Astrocyte (in vitro differentiated cells and primary cell): ENCODE measurements at regions not wholly inside any gene's neighbourhood (a gene's known extent, or its start where the extent isn't known, plus 50 kb on each side); places are given as distances from the start of the nearest gene placed in this dataset.

Source experiments
- DNase-seq: peaks from one replicate; pipeline ENCODE4 v3.0.0-alpha.2; 2010; ENCODE audit warnings: low read depth
- FAIRE-seq: peaks from 2 replicates; lab custom pipeline; 2011; peaks lifted over from hg19 to GRCh38; lab: Jason Lieb, UNC
- H2AFZ ChIP-seq: 2 replicates; pipeline ENCODE4 v1.6.0; 2012; ENCODE audit warnings: low read depth, low read length, inconsistent platforms
- H3K27ac ChIP-seq: 2 replicates; pipeline ENCODE4 v1.5.1; 2011; ENCODE audit warnings: low read depth, low read length, inconsistent platforms
- H3K27me3 ChIP-seq: 2 replicates; pipeline ENCODE4 v1.6.0; 2011; ENCODE audit warnings: low read length, inconsistent platforms; ENCODE audit not compliant: insufficient read depth
- H3K36me3 ChIP-seq: 2 replicates; pipeline ENCODE4 v1.5.1; 2011; ENCODE audit warnings: low read length, inconsistent platforms; ENCODE audit not compliant: insufficient read depth
- H3K4me1 ChIP-seq: 2 replicates; pipeline ENCODE4 v1.5.1; 2011; ENCODE audit warnings: low read length, inconsistent platforms; ENCODE audit not compliant: insufficient read depth
- H3K4me2 ChIP-seq: 2 replicates; pipeline ENCODE4 v1.6.0; 2012; ENCODE audit warnings: low read length, inconsistent platforms
- H3K4me3 ChIP-seq: 2 replicates; pipeline ENCODE4 v1.5.1; 2011; ENCODE audit warnings: low read depth, mild to moderate bottlenecking, low read length, inconsistent platforms; ENCODE audit not compliant: insufficient read depth
- H3K79me2 ChIP-seq: 2 replicates; pipeline ENCODE4 v1.6.0; 2012; ENCODE audit warnings: mild to moderate bottlenecking, low read length, inconsistent platforms; ENCODE audit not compliant: insufficient read depth
- H3K9ac ChIP-seq: 2 replicates; pipeline ENCODE4 v1.6.0; 2012; ENCODE audit warnings: mild to moderate bottlenecking, low read length, inconsistent platforms
- H3K9me3 ChIP-seq: 2 replicates; pipeline ENCODE4 v1.5.1; 2012; ENCODE audit warnings: low read depth, mild to moderate bottlenecking, low read length, inconsistent platforms; ENCODE audit not compliant: insufficient read depth
- H4K20me1 ChIP-seq: 2 replicates; pipeline ENCODE4 v1.6.0; 2012; ENCODE audit warnings: low read length, inconsistent platforms; ENCODE audit not compliant: insufficient read depth
- H3K27ac Mint-ChIP-seq: one replicate; pipeline ENCODE4 v1.8.0; 2021; ENCODE audit warnings: mild to moderate bottlenecking, mixed read lengths; ENCODE audit not compliant: unreplicated experiment
- H3K27me3 Mint-ChIP-seq: one replicate; pipeline ENCODE4 v1.8.0; 2021; ENCODE audit warnings: low read depth, mixed read lengths; ENCODE audit not compliant: unreplicated experiment
- H3K36me3 Mint-ChIP-seq: one replicate; pipeline ENCODE4 v1.8.0; 2021; ENCODE audit warnings: low read depth, mixed read lengths; ENCODE audit not compliant: unreplicated experiment
- H3K4me1 Mint-ChIP-seq: one replicate; pipeline ENCODE4 v1.8.0; 2021; ENCODE audit warnings: low read depth, mixed read lengths; ENCODE audit not compliant: unreplicated experiment
- H3K4me3 Mint-ChIP-seq: one replicate; pipeline ENCODE4 v1.8.0; 2021; ENCODE audit warnings: mild to moderate bottlenecking, moderate library complexity, mixed read lengths; ENCODE audit not compliant: unreplicated experiment
- H3K9me3 Mint-ChIP-seq: one replicate; pipeline ENCODE4 v1.8.0; 2021; ENCODE audit warnings: mild to moderate bottlenecking, mixed read lengths; ENCODE audit not compliant: unreplicated experiment
- EZH2 ChIP-seq: IDR thresholded peaks from 2 replicates; pipeline ENCODE4 v1.6.1; 2012; ENCODE audit warnings: mild to moderate bottlenecking, low read length, inconsistent platforms; ENCODE audit not compliant: insufficient read depth
- TF ChIP-seq, protein P1 (sequence below): IDR thresholded peaks from 2 replicates; pipeline ENCODE4 v1.5.1; 2011; ENCODE audit warnings: low read depth, mild to moderate bottlenecking, inconsistent platforms, low read length, moderate library complexity; ENCODE audit not compliant: insufficient read depth

DNA sequence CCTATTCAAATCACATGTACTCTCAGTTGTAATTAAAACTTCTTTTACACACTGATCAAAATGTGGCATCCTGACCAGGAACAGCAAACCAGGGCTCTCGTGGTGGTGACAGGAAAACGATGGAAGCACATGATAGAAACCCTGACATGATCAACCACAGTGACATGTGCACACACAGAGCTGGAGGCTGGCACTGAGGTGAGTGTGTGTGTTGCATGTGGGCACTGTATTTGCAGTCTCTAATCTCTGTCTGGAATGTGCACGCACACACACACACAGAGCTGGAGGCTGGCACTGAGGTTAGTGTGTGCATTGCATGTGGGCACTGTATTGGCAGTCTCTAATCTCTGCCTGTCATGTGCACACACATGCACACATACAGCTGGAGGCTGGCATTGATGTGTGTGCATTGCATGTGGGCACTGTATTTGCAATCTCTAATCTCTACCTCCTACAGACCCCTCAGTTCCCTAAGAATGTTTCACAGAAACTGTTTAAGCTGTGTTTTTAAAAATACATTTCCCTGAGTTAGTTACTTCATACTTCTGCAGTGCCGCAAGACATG is 406.9 kb downstream of the SFMBT2 start:
- Mint-ChIP-seq H3K4me1 (no peaks in the 10 kb centered on the region), H3K27me3 (peaks cover 2% of the 10 kb centered on the region), H3K4me3 (no peak overlapping the region), H3K36me3 (no peaks in the 10 kb centered on the region), H3K27ac (no peak overlapping the region), H3K9me3 (peaks cover 5% of the 10 kb centered on the region)
- TF ChIP-seq, protein P1, sequence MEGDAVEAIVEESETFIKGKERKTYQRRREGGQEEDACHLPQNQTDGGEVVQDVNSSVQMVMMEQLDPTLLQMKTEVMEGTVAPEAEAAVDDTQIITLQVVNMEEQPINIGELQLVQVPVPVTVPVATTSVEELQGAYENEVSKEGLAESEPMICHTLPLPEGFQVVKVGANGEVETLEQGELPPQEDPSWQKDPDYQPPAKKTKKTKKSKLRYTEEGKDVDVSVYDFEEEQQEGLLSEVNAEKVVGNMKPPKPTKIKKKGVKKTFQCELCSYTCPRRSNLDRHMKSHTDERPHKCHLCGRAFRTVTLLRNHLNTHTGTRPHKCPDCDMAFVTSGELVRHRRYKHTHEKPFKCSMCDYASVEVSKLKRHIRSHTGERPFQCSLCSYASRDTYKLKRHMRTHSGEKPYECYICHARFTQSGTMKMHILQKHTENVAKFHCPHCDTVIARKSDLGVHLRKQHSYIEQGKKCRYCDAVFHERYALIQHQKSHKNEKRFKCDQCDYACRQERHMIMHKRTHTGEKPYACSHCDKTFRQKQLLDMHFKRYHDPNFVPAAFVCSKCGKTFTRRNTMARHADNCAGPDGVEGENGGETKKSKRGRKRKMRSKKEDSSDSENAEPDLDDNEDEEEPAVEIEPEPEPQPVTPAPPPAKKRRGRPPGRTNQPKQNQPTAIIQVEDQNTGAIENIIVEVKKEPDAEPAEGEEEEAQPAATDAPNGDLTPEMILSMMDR = no peak
- TF ChIP-seq EZH2 = no peak
- Histone ChIP-seq H3K27ac (no peak overlapping the region), H3K4me2 (no peak overlapping the region), H2AFZ (no peak overlapping the region), H3K79me2 (no peaks in the 10 kb centered on the region), H3K9me3 (no peaks in the 10 kb centered on the region), H3K36me3 (no peaks in the 10 kb centered on the region), H3K4me1 (no peaks in the 10 kb centered on the region), H3K27me3 (no peaks in the 10 kb centered on the region), H3K4me3 (no peak overlapping the region), H3K9ac (no peak overlapping the region), H4K20me1 (no peaks in the 10 kb centered on the region)
- no peak for FAIRE-seq
- DNase-seq = no peak

DNA sequence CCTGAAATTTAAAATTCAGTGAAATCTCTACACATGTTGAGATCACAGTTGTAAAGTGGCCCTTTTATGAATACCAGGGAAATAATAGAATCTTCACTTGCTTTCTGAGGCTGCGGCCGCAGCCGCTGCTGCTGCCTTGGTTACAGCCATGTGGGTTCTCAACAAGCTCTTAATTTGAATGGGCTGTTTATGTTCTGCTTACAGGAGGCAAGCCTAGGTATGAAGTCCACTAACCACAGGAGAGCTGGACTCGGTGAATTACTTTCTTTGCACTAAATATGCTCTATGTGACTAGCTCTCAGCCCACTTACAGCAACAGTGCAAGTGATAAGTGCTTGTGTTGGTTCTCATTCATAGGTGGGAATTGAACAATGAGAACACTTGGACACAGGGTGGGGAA is 410.8 kb downstream of the SFMBT2 start:
- H3K9me3 ChIP-seq = no peaks in the 10 kb centered on the region
- H3K4me2 ChIP-seq = no peak overlapping the region
- TF ChIP-seq, protein P1 = no peak
- TF ChIP-seq EZH2 = no peak
- H3K27me3 ChIP-seq = no peaks in the 10 kb centered on the region
- Mint-ChIP-seq H3K9me3 (peaks cover 4% of the 10 kb centered on the region), H3K27ac (no peak overlapping the region), H3K4me1 (peaks cover 3% of the 10 kb centered on the region), H3K27me3 (peaks cover 5% of the 10 kb centered on the region), H3K36me3 (no peaks in the 10 kb centered on the region), H3K4me3 (no peak overlapping the region)
- no peaks in the 10 kb centered on the region for H4K20me1 ChIP-seq
- H3K4me1 ChIP-seq = no peaks in the 10 kb centered on the region
- no peak overlapping the region for H3K4me3 ChIP-seq
- H3K9ac ChIP-seq = no peak overlapping the region
- no peak for FAIRE-seq
- H3K27ac ChIP-seq = no peak overlapping the region
- no peaks in the 10 kb centered on the region for H3K36me3 ChIP-seq
- peak; percentile 14 for DNase-seq
- no peaks in the 10 kb centered on the region for H3K79me2 ChIP-seq
- H2AFZ ChIP-seq = no peak overlapping the region

DNA sequence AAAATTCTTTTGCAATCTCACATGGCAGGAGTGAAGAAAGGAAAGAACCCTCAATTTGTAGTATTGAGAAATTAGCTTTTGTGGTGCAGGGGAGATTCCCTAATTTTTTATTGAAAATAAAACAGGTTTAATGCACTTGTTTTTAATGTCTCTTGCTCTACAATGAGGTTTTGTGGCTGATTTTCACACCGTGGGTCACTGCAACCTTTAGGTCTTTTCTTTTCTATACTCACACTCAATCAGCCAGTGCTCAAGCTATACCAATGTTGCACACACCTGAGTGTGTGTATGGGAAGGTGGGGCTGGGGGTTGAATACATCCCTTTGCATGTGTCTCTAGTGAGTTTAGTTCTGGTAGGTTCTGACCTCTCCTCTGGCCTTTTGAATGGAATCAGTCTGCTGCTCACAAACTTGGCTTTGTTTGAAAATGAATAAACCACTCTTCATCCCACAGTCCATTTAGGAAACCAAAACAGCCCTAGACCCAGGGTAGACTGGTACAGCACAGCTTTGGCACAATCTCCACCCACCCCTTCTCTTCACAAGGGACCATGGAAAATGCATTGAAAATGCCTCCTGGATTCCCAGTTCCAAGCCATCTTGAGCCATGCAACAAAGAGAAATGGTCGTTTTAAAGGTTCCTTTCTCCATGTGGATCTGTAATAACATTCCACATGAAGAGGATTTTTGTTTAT is 411.5 kb downstream of the SFMBT2 start:
- no peaks in the 10 kb centered on the region for H3K27me3 ChIP-seq
- H3K36me3 ChIP-seq = no peaks in the 10 kb centered on the region
- H3K79me2 ChIP-seq = no peaks in the 10 kb centered on the region
- Mint-ChIP-seq H3K4me1 (peaks cover 3% of the 10 kb centered on the region), H3K27me3 (peaks cover 5% of the 10 kb centered on the region), H3K9me3 (peaks cover 4% of the 10 kb centered on the region), H3K4me3 (no peak overlapping the region), H3K36me3 (no peaks in the 10 kb centered on the region), H3K27ac (no peak overlapping the region)
- H4K20me1 ChIP-seq = no peaks in the 10 kb centered on the region
- no peak overlapping the region for H3K27ac ChIP-seq
- no peaks in the 10 kb centered on the region for H3K9me3 ChIP-seq
- no peak overlapping the region for H3K4me3 ChIP-seq
- no peaks in the 10 kb centered on the region for H3K4me1 ChIP-seq
- DNase-seq (no peak), FAIRE-seq (no peak)
- TF ChIP-seq EZH2 = no peak
- TF ChIP-seq, protein P1 = no peak
- H3K4me2 ChIP-seq = no peak overlapping the region
- no peak overlapping the region for H2AFZ ChIP-seq
- no peak overlapping the region for H3K9ac ChIP-seq
